PC-9 (cell line): ENCODE measurements at regions not wholly inside any gene's neighbourhood (a gene's known extent, or its start where the extent isn't known, plus 50 kb on each side); places are given as distances from the start of the nearest gene placed in this dataset.

ENCODE experiments used
- BruUV-seq: library from RNA; stranded (reverse); fragments of 400-500 nt; replicated peaks from 2 replicates; lab custom pipeline; 2021; lab: Mats Ljungman, UMichigan
- CTCF ChIA-PET: fragments of 300-600 bp; sonication (Branson Sonifier 250); formaldehyde crosslinking; loops from one replicate; lab custom pipeline; 2022; ENCODE audit warnings: antibody characterized with exemption; lab: Charles Lee
- POLR2A ChIA-PET: fragments of 300-600 bp; sonication (Branson Sonifier 250); formaldehyde crosslinking; loops from one replicate; lab custom pipeline; 2022; ENCODE audit warnings: antibody characterized with exemption; ENCODE audit not compliant: unreplicated experiment; lab: Charles Lee
- DNase-seq, 2 experiments: peaks; one replicate each; pipeline versions ENCODE4 v3.0.0 to v3.0.0-alpha.2; 2015 to 2022; ENCODE audit warnings: mixed read lengths in 1 of 2
- H2AFZ ChIP-seq: fragments of 200-600 bp; sonication (generic); 2 replicates; pipeline ENCODE4 v1.8.1; 2017; ENCODE audit warnings: antibody characterized with exemption
- H3F3A ChIP-seq: fragments of 200-600 bp; sonication (generic); 2 replicates; pipeline ENCODE4 v1.8.1; 2017; ENCODE audit warnings: antibody characterized with exemption, mild to moderate bottlenecking, low read depth; ENCODE audit not compliant: insufficient read depth
- H3K27ac ChIP-seq: fragments of 200-600 bp; sonication (generic); 2 replicates; pipeline ENCODE4 v1.6.1; 2016; ENCODE audit warnings: mixed run types
- H3K27me3 ChIP-seq: fragments of 200-600 bp; sonication (generic); 2 replicates; pipeline ENCODE4 v1.6.1; 2016; ENCODE audit warnings: low read depth, mixed run types; ENCODE audit not compliant: insufficient read depth
- H3K36me3 ChIP-seq: fragments of 200-600 bp; sonication (generic); 2 replicates; pipeline ENCODE4 v1.6.1; 2016; ENCODE audit warnings: low read depth, mixed run types
- H3K4me1 ChIP-seq: fragments of 200-600 bp; sonication (generic); replicated peaks from 2 replicates; pipeline ENCODE4 v1.6.1; 2016; ENCODE audit warnings: mixed run types; ENCODE audit not compliant: insufficient read depth
- H3K4me2 ChIP-seq: fragments of 200-600 bp; sonication (generic); 2 replicates; pipeline ENCODE4 v1.6.1; 2017; ENCODE audit warnings: mixed run types
- H3K4me3 ChIP-seq: fragments of 200-600 bp; sonication (generic); 2 replicates; pipeline ENCODE4 v1.6.1; 2016; ENCODE audit warnings: mixed run types
- H3K79me2 ChIP-seq: fragments of 200-600 bp; sonication (generic); 2 replicates; pipeline ENCODE4 v1.6.1; 2017; ENCODE audit warnings: low read depth, mixed run types
- H3K9me2 ChIP-seq: fragments of 200-600 bp; sonication (generic); 2 replicates; pipeline ENCODE4 v1.8.1; 2017; ENCODE audit warnings: mild to moderate bottlenecking; ENCODE audit not compliant: insufficient read depth
- H3K9me3 ChIP-seq: fragments of 200-600 bp; sonication (generic); 2 replicates; pipeline ENCODE4 v1.8.1; 2016; ENCODE audit warnings: low read depth; ENCODE audit not compliant: insufficient read depth
- H4K20me1 ChIP-seq: fragments of 200-600 bp; sonication (generic); 2 replicates; pipeline ENCODE4 v1.8.1; 2017; ENCODE audit not compliant: insufficient read depth
- EZH2 ChIP-seq: fragments of 200-600 bp; sonication (generic); IDR thresholded peaks from 2 replicates; pipeline ENCODE4 v1.8.0; 2017; ENCODE audit warnings: antibody characterized with exemption, low read depth
- intact Hi-C: fragments of 100-400 bp; cut with micrococcal nuclease; formaldehyde crosslinking; loops from one replicate; pipeline ENCODE4 v1.10.0; 2022; ENCODE audit not compliant: unreplicated experiment
- TF ChIP-seq, protein P1 (sequence below): fragments of 200-600 bp; sonication (generic); conservative IDR thresholded peaks from 2 replicates; pipeline ENCODE4 v1.6.1; 2017; ENCODE audit warnings: mixed run types, antibody characterized with exemption, mild to moderate bottlenecking, moderate library complexity

DNA sequence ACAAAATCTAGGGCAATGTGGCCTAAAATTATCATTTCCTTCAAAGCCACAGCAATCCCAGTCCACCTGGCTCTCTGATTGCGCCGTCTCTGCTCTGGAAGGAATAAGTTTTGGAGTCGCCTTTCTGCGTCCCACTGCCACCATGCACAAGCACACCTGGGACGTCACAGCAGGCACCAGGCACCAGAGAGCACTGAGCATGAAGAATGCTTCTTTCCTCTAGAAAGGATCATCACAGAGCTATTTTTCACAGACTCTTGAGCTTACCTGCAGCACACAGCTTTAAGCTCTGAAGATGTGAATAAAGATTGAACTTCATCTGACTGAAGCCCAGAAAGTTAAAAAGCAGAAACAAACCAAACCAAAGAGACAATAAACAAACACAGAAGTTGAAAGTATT, 170.0 kb upstream of the PPARGC1A start:
- no peak overlapping the region for H3K4me3 ChIP-seq
- H3K4me2 ChIP-seq: no peak overlapping the region
- no peak for DNase-seq
- no peaks in the 10 kb centered on the region for H3K9me2 ChIP-seq
- H3K36me3 ChIP-seq: no peaks in the 10 kb centered on the region
- H3K4me1 ChIP-seq: no peaks in the 10 kb centered on the region
- no TSS peak for BruUV-seq
- H3K27ac ChIP-seq: no peak overlapping the region
- H3F3A ChIP-seq: no peaks in the 10 kb centered on the region
- no peaks in the 10 kb centered on the region for H3K9me3 ChIP-seq
- no peak overlapping the region for H2AFZ ChIP-seq
- no peaks in the 10 kb centered on the region for H4K20me1 ChIP-seq
- intact Hi-C loops: no loop called here
- TF ChIP-seq, protein P1, sequence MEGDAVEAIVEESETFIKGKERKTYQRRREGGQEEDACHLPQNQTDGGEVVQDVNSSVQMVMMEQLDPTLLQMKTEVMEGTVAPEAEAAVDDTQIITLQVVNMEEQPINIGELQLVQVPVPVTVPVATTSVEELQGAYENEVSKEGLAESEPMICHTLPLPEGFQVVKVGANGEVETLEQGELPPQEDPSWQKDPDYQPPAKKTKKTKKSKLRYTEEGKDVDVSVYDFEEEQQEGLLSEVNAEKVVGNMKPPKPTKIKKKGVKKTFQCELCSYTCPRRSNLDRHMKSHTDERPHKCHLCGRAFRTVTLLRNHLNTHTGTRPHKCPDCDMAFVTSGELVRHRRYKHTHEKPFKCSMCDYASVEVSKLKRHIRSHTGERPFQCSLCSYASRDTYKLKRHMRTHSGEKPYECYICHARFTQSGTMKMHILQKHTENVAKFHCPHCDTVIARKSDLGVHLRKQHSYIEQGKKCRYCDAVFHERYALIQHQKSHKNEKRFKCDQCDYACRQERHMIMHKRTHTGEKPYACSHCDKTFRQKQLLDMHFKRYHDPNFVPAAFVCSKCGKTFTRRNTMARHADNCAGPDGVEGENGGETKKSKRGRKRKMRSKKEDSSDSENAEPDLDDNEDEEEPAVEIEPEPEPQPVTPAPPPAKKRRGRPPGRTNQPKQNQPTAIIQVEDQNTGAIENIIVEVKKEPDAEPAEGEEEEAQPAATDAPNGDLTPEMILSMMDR: no peak
- TF ChIP-seq EZH2: no peak
- POLR2A ChIA-PET: no interaction called here
- CTCF ChIA-PET: no interaction called here
- H3K79me2 ChIP-seq: no peaks in the 10 kb centered on the region
- peaks cover 11% of the 10 kb centered on the region for H3K27me3 ChIP-seq

DNA sequence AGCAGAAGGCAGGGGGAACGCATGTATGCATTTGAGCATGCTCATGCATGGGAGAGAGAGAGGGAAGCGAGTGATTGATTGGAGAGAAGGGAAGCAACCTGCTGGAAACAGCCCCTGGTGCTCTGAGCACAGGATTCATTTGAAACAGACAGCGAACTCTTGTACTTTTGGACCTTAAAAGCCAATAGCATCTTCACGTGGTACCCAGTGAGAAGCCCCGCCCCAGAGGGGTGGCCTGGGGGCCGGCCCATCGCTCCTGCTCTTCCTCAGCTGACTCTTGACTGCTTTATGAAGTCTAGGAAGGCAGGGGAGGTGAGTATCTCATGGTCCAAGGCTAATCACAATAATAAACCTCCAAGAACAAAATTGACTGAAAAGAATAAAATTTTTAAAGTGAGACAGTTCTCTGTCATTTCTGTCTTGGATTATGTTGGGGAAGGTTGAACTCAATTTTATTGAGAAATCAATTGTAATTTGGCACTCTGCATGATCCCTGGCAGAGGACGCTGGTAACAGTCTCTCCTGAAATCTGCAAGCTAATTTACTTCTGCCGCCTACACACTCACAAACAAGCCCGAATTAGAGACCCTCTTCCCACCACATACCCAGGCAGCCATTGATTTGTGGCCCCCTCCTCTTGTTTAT, 168.2 kb upstream of the PPARGC1A start:
- no TSS peak for BruUV-seq
- H3K36me3 ChIP-seq: no peaks in the 10 kb centered on the region
- H3K9me2 ChIP-seq: no peaks in the 10 kb centered on the region
- H3K4me3 ChIP-seq: no peak overlapping the region
- H3F3A ChIP-seq: no peaks in the 10 kb centered on the region
- no peaks in the 10 kb centered on the region for H3K4me1 ChIP-seq
- no peak overlapping the region for H3K27ac ChIP-seq
- TF ChIP-seq, protein P1: no peak
- intact Hi-C loops: no loop called here
- POLR2A ChIA-PET: no interaction called here
- H2AFZ ChIP-seq: no peak overlapping the region
- DNase-seq: no peak
- H3K4me2 ChIP-seq: no peak overlapping the region
- H3K9me3 ChIP-seq: no peaks in the 10 kb centered on the region
- H4K20me1 ChIP-seq: no peaks in the 10 kb centered on the region
- no peaks in the 10 kb centered on the region for H3K79me2 ChIP-seq
- CTCF ChIA-PET: no interaction called here
- H3K27me3 ChIP-seq: peaks cover 2% of the 10 kb centered on the region; the same call in 1 of the 2 replicates

DNA sequence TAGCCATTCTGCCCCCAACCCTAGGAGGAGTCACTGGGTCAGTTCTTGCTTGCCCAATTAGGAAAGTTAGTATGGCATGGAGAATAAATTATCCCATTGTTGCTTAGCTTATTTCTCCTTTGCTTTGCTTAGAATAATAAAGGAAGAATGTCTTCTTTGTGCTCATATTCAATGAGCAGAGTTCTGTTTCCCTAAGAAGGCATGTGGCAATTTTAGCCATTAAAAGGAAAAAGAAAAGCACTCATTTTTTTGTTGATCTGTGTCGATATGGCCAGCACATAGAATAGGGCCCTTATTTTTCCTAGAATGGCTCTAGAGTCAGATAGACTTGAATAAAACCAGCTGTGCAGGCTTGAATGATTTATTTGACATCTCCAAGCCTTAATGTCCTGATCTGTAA, 166.4 kb upstream of the PPARGC1A start:
- CTCF ChIA-PET: no interaction called here

More for the DNA sequence above, 166.4 kb upstream of the PPARGC1A start:
- Histone ChIP-seq H3K4me2 (no peak overlapping the region), H3K79me2 (no peaks in the 10 kb centered on the region), H3K27ac (no peak overlapping the region), H3K9me2 (no peaks in the 10 kb centered on the region), H3K27me3 (no peaks in the 10 kb centered on the region; the same call in 1 of the 2 replicates), H3K4me1 (no peaks in the 10 kb centered on the region), H2AFZ (no peak overlapping the region), H4K20me1 (no peaks in the 10 kb centered on the region), H3K4me3 (no peak overlapping the region), H3K36me3 (no peaks in the 10 kb centered on the region), H3F3A (no peaks in the 10 kb centered on the region), H3K9me3 (no peaks in the 10 kb centered on the region)
- no TSS peak for BruUV-seq
- no peak for DNase-seq
- TF ChIP-seq, protein P1: no peak
- TF ChIP-seq EZH2: no peak
- intact Hi-C loops: no loop called here
- POLR2A ChIA-PET: no interaction called here
